ENCODE measurements at regions not wholly inside any gene's neighbourhood (a gene's known extent, or its start where the extent isn't known, plus 50 kb on each side); places are given as distances from the start of the nearest gene placed in this dataset.

DNA sequence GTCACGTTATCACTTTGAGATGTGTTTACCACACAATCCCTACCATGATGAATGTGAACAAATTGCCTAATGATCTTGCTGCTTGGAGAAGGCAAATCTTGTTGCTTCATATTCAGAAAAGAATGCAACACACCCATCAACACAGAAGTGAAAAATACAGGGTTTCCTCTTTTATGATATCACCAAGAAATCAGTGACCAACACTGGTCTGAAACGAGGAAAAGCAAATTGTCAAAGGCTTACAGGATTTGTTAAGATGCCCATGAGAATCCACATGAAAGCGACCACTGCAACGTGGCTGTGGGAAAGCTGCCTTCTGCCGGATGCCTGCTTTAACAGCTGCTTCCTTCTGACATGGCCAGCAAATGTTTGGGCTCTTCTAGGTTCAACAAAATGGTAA lies 397.6 kb upstream of the LRATD1 start:
- H3K36me3 ChIP-seq, result no peaks in the 10 kb centered on the region
- no peaks in the 10 kb centered on the region for H3K4me1 ChIP-seq
- H3K9me3 ChIP-seq, result no peaks in the 10 kb centered on the region
- no peaks in the 10 kb centered on the region for H3K27me3 ChIP-seq
- WGBS (ENCODE audit: insufficient coverage, low coverage, low lambda C conversion rate, missing lambda C conversion rate), result 48% methylated on average over 5 of the region's 5 CpGs
- intact Hi-C loops (cut with DNase I), result no loop called here
- ATAC-seq (no peak), DNase-seq (no peak)
- no peak overlapping the region for H3K27ac ChIP-seq
- no peak for TF ChIP-seq POLR2A (IDR thresholded peaks at IDR 0.05)
- TF ChIP-seq, protein P1, sequence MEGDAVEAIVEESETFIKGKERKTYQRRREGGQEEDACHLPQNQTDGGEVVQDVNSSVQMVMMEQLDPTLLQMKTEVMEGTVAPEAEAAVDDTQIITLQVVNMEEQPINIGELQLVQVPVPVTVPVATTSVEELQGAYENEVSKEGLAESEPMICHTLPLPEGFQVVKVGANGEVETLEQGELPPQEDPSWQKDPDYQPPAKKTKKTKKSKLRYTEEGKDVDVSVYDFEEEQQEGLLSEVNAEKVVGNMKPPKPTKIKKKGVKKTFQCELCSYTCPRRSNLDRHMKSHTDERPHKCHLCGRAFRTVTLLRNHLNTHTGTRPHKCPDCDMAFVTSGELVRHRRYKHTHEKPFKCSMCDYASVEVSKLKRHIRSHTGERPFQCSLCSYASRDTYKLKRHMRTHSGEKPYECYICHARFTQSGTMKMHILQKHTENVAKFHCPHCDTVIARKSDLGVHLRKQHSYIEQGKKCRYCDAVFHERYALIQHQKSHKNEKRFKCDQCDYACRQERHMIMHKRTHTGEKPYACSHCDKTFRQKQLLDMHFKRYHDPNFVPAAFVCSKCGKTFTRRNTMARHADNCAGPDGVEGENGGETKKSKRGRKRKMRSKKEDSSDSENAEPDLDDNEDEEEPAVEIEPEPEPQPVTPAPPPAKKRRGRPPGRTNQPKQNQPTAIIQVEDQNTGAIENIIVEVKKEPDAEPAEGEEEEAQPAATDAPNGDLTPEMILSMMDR (IDR thresholded peaks at IDR 0.05), result no peak
- no peak overlapping the region for H3K4me3 ChIP-seq

DNA sequence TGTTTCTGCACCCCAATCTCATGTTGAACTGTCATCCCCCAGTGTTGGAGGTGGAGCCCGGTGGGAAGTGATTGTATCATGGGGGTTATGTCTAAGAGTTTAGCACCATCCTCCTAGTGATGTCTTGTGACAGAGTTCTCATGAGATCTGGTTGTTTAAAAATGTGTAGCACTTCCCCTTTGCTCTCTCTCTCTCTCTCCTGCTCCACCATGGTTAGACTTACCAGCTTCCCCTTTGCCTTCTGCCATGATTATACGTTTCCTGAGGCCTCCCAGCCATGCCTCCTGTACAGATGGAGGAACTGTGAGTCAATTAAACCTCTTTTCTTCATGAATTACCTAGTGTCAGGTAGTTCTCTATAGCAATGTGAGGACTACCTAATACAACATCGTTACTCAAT lies 396.9 kb upstream of the LRATD1 start:
- no peaks in the 10 kb centered on the region for H3K4me1 ChIP-seq
- ATAC-seq (no peak), DNase-seq (no peak)
- intact Hi-C loops (cut with DNase I), result no loop called here
- H3K9me3 ChIP-seq, result no peaks in the 10 kb centered on the region
- no peaks in the 10 kb centered on the region for H3K27me3 ChIP-seq
- no peaks in the 10 kb centered on the region for H3K36me3 ChIP-seq
- WGBS (ENCODE audit: insufficient coverage, low coverage, low lambda C conversion rate, missing lambda C conversion rate), result 43% methylated on average over 2 of the region's 3 CpGs
- H3K27ac ChIP-seq, result no peak overlapping the region
- TF ChIP-seq POLR2A (IDR thresholded peaks at IDR 0.05), result no peak
- TF ChIP-seq, protein P1 (IDR thresholded peaks at IDR 0.05), result no peak
- no peak overlapping the region for H3K4me3 ChIP-seq

DNA sequence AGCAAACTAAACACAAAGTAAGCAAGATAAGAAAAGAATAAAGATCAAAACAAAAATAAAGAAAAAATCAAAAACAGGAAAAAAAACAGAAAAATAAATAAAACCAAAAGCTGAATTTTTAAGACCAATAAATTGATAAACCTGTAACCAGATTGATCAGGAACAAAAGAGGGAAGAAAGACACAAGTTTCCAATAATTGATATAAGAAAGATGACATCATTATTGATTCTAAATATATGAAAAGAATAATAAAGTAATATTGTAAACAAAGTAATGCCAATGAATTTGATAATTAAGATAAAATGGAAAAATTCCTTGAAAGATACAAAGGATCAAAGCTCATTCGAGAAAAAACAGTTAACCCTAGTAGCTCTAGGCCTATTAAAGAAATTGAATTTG lies 394.6 kb upstream of the LRATD1 start:
- no peaks in the 10 kb centered on the region for H3K36me3 ChIP-seq
- ATAC-seq, result no peak
- no peaks in the 10 kb centered on the region for H3K4me1 ChIP-seq
- H3K4me3 ChIP-seq, result no peak overlapping the region
- DNase-seq, result no peak
- H3K27me3 ChIP-seq, result no peaks in the 10 kb centered on the region
- TF ChIP-seq, protein P1 (IDR thresholded peaks at IDR 0.05), result no peak
- TF ChIP-seq POLR2A (IDR thresholded peaks at IDR 0.05), result no peak
- 50% methylated on average over 1 of the region's 1 CpG for WGBS (ENCODE audit: insufficient coverage, low coverage, low lambda C conversion rate, missing lambda C conversion rate)
- no peak overlapping the region for H3K27ac ChIP-seq
- intact Hi-C loops (cut with DNase I), result no loop called here
- H3K9me3 ChIP-seq, result no peaks in the 10 kb centered on the region

DNA sequence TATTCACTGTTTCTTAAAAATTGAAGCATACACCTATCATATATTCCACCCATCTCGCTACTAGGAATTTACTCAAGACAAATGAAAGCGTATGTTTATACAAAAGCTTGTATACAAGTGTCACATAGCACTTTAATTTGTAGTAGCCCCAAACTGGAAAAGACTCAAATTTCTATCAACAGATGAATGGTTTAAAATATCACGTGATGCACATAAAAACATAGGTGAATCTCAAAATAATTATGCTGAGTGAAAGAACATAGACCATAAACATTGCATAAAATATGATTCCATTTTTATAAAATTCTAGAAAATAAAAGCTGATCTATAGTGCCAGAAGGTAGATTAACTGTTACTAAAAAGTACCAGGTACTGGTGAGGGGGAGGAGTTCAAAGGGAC lies 392.9 kb upstream of the LRATD1 start:
- H3K4me3 ChIP-seq, result no peak overlapping the region
- WGBS (ENCODE audit: insufficient coverage, low coverage, low lambda C conversion rate, missing lambda C conversion rate), result 73% methylated on average over 3 of the region's 3 CpGs

More for the DNA sequence above, 392.9 kb upstream of the LRATD1 start:
- no peaks in the 10 kb centered on the region for H3K27me3 ChIP-seq
- intact Hi-C loops (cut with DNase I), result no loop called here
- H3K27ac ChIP-seq, result no peak overlapping the region
- no peaks in the 10 kb centered on the region for H3K9me3 ChIP-seq
- ATAC-seq (no peak), DNase-seq (no peak)
- TF ChIP-seq, protein P1 (IDR thresholded peaks at IDR 0.05), result no peak
- no peak for TF ChIP-seq POLR2A (IDR thresholded peaks at IDR 0.05)
- H3K4me1 ChIP-seq, result no peaks in the 10 kb centered on the region
- no peaks in the 10 kb centered on the region for H3K36me3 ChIP-seq

Measured in right lobe of liver (tissue), 6 donors.